H9 (cell line): ENCODE measurements at regions not wholly inside any gene's neighbourhood (a gene's known extent, or its start where the extent isn't known, plus 50 kb on each side); places are given as distances from the start of the nearest gene placed in this dataset.

Source experiments
- DNase-seq: peaks from one replicate; pipeline ENCODE4 v3.0.0-alpha.2; 2017
- H2AFZ ChIP-seq: one replicate; pipeline ENCODE4 v1.6.1; 2013; ENCODE audit warnings: mild to moderate bottlenecking, low read length, control low read depth, moderate library complexity
- H2AK5ac ChIP-seq: 2 replicates; pipeline ENCODE4 v1.6.1; 2013; ENCODE audit warnings: low read length, control low read depth, mixed read lengths; ENCODE audit not compliant: insufficient read length
- H2BK120ac ChIP-seq: one replicate; pipeline ENCODE4 v1.6.1; 2013; ENCODE audit warnings: low read depth, mild to moderate bottlenecking, low read length, control low read depth, inconsistent platforms; ENCODE audit not compliant: poor library complexity, severe bottlenecking
- H2BK12ac ChIP-seq: 2 replicates; pipeline ENCODE4 v1.6.1; 2013; ENCODE audit warnings: low read length, control low read depth, mixed read lengths, low read depth; ENCODE audit not compliant: insufficient read length
- H2BK15ac ChIP-seq: 2 replicates; pipeline ENCODE4 v1.6.1; 2013; ENCODE audit warnings: low read depth, low read length, control low read depth
- H2BK20ac ChIP-seq: one replicate; pipeline ENCODE4 v1.6.1; 2013; ENCODE audit warnings: low read depth, mild to moderate bottlenecking, low read length, control low read depth, inconsistent platforms; ENCODE audit not compliant: poor library complexity, severe bottlenecking
- H2BK5ac ChIP-seq: 2 replicates; pipeline ENCODE4 v1.6.1; 2013; ENCODE audit warnings: low read length, control low read depth, mixed read lengths; ENCODE audit not compliant: insufficient read length
- H3K14ac ChIP-seq: 2 replicates; pipeline ENCODE4 v1.6.1; 2013; ENCODE audit warnings: low read length, control low read depth; ENCODE audit not compliant: insufficient read depth
- H3K18ac ChIP-seq: 2 replicates; pipeline ENCODE4 v1.6.1; 2013; ENCODE audit warnings: low read depth, mild to moderate bottlenecking, mixed read lengths, low read length, control low read depth; ENCODE audit not compliant: insufficient read length
- H3K23ac ChIP-seq: 2 replicates; pipeline ENCODE4 v1.6.1; 2013; ENCODE audit warnings: low read length, control low read depth, mixed read lengths, low read depth; ENCODE audit not compliant: insufficient read length
- H3K23me2 ChIP-seq: 2 replicates; pipeline ENCODE4 v1.6.1; 2013; ENCODE audit warnings: low read depth, mild to moderate bottlenecking, mixed read lengths, low read length, control low read depth; ENCODE audit not compliant: insufficient read length, poor library complexity, severe bottlenecking
- H3K27ac ChIP-seq: 2 replicates; pipeline ENCODE4 v1.5.1; 2013; ENCODE audit warnings: low read length, control low read depth, mixed read lengths, low read depth; ENCODE audit not compliant: insufficient read length
- H3K27me3 ChIP-seq: 2 replicates; pipeline ENCODE4 v1.6.1; 2013; ENCODE audit warnings: low read length, control low read depth, inconsistent platforms; ENCODE audit not compliant: insufficient read depth
- H3K4ac ChIP-seq: 2 replicates; pipeline ENCODE4 v1.6.1; 2013; ENCODE audit warnings: low read depth, mild to moderate bottlenecking, control low read depth, inconsistent platforms, low read length, moderate library complexity
- H3K4me1 ChIP-seq: 2 replicates; pipeline ENCODE4 v1.6.1; 2013; ENCODE audit warnings: low read length, control low read depth, inconsistent platforms; ENCODE audit not compliant: insufficient read depth
- H3K4me2 ChIP-seq: 2 replicates; pipeline ENCODE4 v1.6.1; 2013; ENCODE audit warnings: low read length, control low read depth, mixed read lengths; ENCODE audit not compliant: insufficient read length, insufficient read depth
- H3K56ac ChIP-seq: 2 replicates; pipeline ENCODE4 v1.6.1; 2013; ENCODE audit warnings: low read depth, mild to moderate bottlenecking, mixed read lengths, low read length, control low read depth; ENCODE audit not compliant: insufficient read length
- H3K79me1 ChIP-seq: 2 replicates; pipeline ENCODE4 v1.6.1; 2013; ENCODE audit warnings: low read depth, mild to moderate bottlenecking, moderate library complexity, low read length, control low read depth, inconsistent platforms; ENCODE audit not compliant: insufficient read depth, poor library complexity, severe bottlenecking
- H3K79me2 ChIP-seq: 2 replicates; pipeline ENCODE4 v1.6.1; 2013; ENCODE audit warnings: low read length, control low read depth, inconsistent platforms; ENCODE audit not compliant: insufficient read depth
- H3K9ac ChIP-seq: 2 replicates; pipeline ENCODE4 v1.6.1; 2013; ENCODE audit warnings: low read length, control low read depth, mixed read lengths; ENCODE audit not compliant: insufficient read length; ENCODE audit errors: extremely low read depth
- H3K9me3 ChIP-seq: one replicate; pipeline ENCODE4 v1.6.1; 2013; ENCODE audit warnings: low read depth, low read length, inconsistent platforms; ENCODE audit not compliant: control insufficient read depth
- H3T11ph ChIP-seq: one replicate; pipeline ENCODE4 v1.6.1; 2013; ENCODE audit warnings: mild to moderate bottlenecking, low read length, control low read depth, inconsistent platforms
- H4K20me1 ChIP-seq: one replicate; pipeline ENCODE4 v1.6.1; 2013; ENCODE audit not compliant: control insufficient read depth, insufficient read length, insufficient read depth
- H4K5ac ChIP-seq: 2 replicates; pipeline ENCODE4 v1.6.1; 2013; ENCODE audit warnings: low read depth, mild to moderate bottlenecking, mixed read lengths, low read length, control low read depth; ENCODE audit not compliant: insufficient read length
- H4K8ac ChIP-seq: replicated peaks from 2 replicates; pipeline ENCODE4 v1.6.1; 2013; ENCODE audit warnings: low read length, control low read depth, mixed read lengths, low read depth; ENCODE audit not compliant: insufficient read length
- H4K91ac ChIP-seq: 2 replicates; pipeline ENCODE4 v1.6.1; 2013; ENCODE audit warnings: low read depth, mild to moderate bottlenecking, moderate library complexity, mixed read lengths, low read length, control low read depth; ENCODE audit not compliant: insufficient read length
- H3K27ac Mint-ChIP-seq, 3 experiments: 2 replicates in 2 of 3; 3 replicates in 1 of 3; pipeline ENCODE4 v1.8.0; 2020 to 2021; ENCODE audit warnings: mixed read lengths in 3 of 3, mild to moderate bottlenecking in 1 of 3, moderate library complexity in 1 of 3
- H3K27me3 Mint-ChIP-seq: 2 replicates; pipeline ENCODE4 v1.8.0; 2021; ENCODE audit warnings: low read depth, mild to moderate bottlenecking, moderate library complexity, mixed read lengths
- H3K36me3 Mint-ChIP-seq, 3 experiments: 2 replicates in 2 of 3; 3 replicates in 1 of 3; pipeline ENCODE4 v1.8.0; 2020 to 2021; ENCODE audit warnings: low read depth in 3 of 3, mixed read lengths in 3 of 3; ENCODE audit not compliant: insufficient read depth in 1 of 3
- H3K4me1 Mint-ChIP-seq, 2 experiments: 2 replicates each; pipeline ENCODE4 v1.8.0; 2020; ENCODE audit warnings: mixed read lengths in 2 of 2
- H3K4me3 Mint-ChIP-seq, 2 experiments: 2 replicates in 1 of 2; 3 replicates in 1 of 2; pipeline ENCODE4 v1.8.0; 2020 to 2021; ENCODE audit warnings: mild to moderate bottlenecking in 2 of 2, mixed read lengths in 2 of 2, moderate library complexity in 1 of 2
- H3K9me3 Mint-ChIP-seq, 2 experiments: 2 replicates in 1 of 2; 3 replicates in 1 of 2; pipeline ENCODE4 v1.8.0; 2020; ENCODE audit warnings: mild to moderate bottlenecking in 2 of 2, mixed read lengths in 2 of 2, moderate library complexity in 1 of 2
- CTCF ChIP-seq: fragments of 200-600 bp; sonication (generic); conservative IDR thresholded peaks from 3 replicates; pipeline ENCODE4 v1.8.0; 2021; ENCODE audit warnings: antibody characterized with exemption, mild to moderate bottlenecking

DNA sequence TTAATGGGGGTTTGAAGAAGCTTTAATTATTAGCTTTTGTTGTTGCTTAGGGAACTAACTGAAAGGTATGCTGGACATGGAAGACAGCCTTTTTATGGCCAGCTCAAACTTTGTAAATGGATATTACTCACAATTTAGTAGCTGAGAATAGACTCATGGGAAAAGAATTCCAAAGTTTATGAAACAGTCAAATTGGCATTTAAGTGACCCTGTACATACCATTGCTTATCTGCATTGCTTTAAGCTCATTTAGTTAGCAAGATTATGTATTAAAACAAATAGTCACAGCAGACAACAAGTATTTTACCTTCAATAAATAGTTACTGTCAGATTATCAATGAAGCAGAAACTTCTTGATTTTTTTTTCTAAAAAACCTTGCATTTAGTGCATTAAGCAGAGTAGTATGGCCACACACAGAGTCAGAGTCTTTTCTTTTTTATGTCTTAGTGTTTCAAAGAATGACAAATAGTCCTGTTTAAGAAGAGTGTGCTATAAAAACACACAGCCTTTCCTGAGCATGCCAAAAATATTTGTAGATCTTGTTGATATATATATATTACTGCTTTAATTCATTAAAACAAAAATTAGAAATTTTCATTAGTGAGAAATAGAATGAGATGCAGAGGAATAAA lies 102.2 kb downstream of the TTC6 start:
- Histone ChIP-seq H3K9ac (no peak overlapping the region), H3K4me2 (no peak overlapping the region), H4K5ac (no peak overlapping the region), H3K14ac (no peak overlapping the region), H2AFZ (no peak overlapping the region), H3K23ac (no peak overlapping the region), H3K27me3 (no peaks in the 10 kb centered on the region; the same call in 1 of the 2 replicates), H2BK120ac (no peak overlapping the region), H4K91ac (no peak overlapping the region), H3K18ac (no peak overlapping the region), H2BK15ac (no peak overlapping the region), H4K8ac (no peak overlapping the region), H4K20me1 (no peaks in the 10 kb centered on the region), H3K79me1 (no peaks in the 10 kb centered on the region), H3K79me2 (no peaks in the 10 kb centered on the region), H3K4ac (no peak overlapping the region), H3K56ac (no peak overlapping the region), H3K9me3 (no peaks in the 10 kb centered on the region), H2AK5ac (no peak overlapping the region), H2BK5ac (no peak overlapping the region), H3K27ac (no peak overlapping the region), H3K4me1 (no peaks in the 10 kb centered on the region), H3K23me2 (no peaks in the 10 kb centered on the region), H3T11ph (no peak overlapping the region), H2BK20ac (no peak overlapping the region), H2BK12ac (no peak overlapping the region)
- H3K36me3 Mint-ChIP-seq = peaks cover 0 to 7% (median 2%) of the 10 kb centered on the region in 3 experiments; a peak in 5 of 7 replicates
- peaks cover 18 to 20% of the 10 kb centered on the region in 2 experiments; a peak in 4 of 5 replicates for H3K9me3 Mint-ChIP-seq
- no peaks in the 10 kb centered on the region for H3K4me1 Mint-ChIP-seq
- no peak overlapping the region for H3K27ac Mint-ChIP-seq
- no peak for DNase-seq
- TF ChIP-seq CTCF = no peak
- no peak overlapping the region for H3K4me3 Mint-ChIP-seq
- H3K27me3 Mint-ChIP-seq = peaks cover 3% of the 10 kb centered on the region
